DMS114 treated with DMSO at 0.1 percent for 48 hours (cell line): ENCODE measurements at regions not wholly inside any gene's neighbourhood (a gene's known extent, or its start where the extent isn't known, plus 50 kb on each side); places are given as distances from the start of the nearest gene placed in this dataset.
"Not testable (repeated sequence)": the region's sequence is repeated elsewhere in the genome, so short reads cannot be mapped to it uniquely, and the experiment has no call there.

Experiments used
- DNase-seq: peaks from one replicate; lab custom pipeline; 2025; ENCODE audit not compliant: unreplicated experiment; lab: John Stamatoyannopoulos, UW

DNA sequence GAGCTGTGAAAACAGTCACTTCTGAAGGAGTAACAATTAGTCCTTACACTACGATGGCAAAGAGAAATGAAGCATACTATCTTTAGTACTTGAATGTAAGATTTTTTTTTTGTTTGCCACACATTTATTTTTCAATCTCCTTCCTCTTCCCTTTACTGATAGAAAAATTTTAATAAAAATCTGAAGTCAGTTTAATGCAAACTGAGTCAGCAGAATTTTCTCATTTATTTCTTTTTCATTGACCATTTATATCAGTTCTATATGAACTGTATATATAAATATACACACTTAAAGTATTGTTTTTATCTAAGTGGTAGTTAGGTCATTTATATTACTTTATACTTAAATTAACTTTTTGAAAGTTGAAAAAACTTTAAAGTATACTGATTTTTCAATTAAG is 1009.1 kb upstream of the SPRY2 start:
- DNase-seq = no peak

DNA sequence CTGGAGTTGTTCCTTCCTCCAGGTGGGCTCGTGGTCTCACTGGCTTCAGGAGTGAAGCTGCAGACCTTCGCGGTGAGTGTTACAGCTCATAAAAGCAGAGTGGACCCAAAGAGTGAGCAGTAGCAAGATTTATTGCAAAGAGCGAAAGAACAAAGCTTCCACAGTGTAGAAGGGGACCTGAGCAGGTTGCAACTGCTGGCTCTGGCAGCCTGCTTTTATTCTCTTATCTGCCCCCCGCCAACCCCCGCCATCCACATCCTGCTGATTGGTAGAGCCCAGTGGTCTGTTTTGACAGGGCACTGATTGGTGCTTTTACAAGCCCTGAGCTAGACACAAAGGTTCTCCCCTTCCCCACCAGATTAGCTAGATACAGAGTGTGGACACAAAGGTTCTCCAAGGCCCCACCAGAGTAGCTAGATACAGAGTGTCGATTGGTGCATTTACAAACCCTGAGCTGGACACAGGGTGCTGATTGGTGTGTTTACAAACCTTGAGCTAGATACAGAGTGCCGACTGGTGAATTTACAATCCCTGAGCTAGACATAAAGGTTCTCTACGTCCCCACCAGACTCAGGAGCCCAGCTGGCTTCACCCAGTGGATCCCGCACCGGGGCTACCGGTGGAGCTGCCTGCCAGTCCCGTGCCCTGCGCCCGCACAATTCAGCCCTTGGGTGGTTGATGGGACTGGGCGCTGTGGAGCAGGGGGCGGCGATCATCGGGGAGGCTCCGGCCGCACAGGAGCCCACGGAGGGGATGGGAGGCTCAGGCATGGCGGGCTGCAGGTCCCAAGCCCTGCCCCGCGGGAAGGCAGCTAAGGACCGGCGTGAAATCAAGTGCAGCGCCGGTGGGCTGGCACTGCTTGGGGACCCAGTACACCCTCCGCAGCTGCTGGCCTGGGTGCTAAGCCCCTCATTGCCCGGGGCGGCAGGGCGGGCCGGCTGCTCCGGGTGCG is 999.5 kb upstream of the SPRY2 start:
- DNase-seq = not testable (repeated sequence)

DNA sequence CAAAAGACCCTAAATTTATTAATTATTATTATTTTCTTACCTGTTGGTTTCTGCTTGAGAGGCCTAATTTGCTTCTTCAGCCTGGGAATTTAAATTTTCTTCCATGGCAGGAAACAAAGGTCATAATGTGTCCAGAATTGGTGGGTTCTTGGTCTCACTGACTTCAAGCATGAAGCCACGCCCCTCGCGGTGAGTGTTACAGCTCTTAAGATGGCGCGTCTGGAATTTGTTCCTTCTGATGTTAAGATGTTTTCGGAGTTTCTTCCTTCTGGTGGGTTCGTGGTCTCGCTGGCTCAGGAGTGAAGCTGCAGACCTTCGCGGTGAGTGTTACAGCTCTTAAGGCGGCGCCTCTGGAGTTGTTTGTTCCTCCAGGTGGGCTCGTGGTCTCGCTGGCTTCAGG is 998.7 kb upstream of the SPRY2 start:
- DNase-seq = not testable (repeated sequence)

DNA sequence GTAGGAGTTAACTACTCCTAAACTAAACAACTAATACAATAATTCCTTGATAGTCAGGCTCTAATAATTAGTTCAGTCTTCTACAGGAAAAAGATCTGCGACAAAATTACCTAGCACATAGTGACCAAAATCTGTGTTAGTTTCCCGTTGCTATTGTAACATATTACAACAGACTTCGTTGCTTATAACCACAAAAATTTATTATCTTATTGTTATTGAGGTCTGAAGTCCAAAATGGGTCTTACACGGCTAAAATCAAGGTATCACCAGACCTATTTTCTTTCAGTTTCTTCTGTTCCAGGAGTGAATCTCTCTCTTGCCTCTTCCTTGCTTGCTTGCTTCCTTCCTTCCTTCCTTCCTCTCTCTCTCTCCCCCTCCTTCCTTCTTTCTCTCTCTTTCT is 993.6 kb upstream of the SPRY2 start:
- DNase-seq = no peak

DNA sequence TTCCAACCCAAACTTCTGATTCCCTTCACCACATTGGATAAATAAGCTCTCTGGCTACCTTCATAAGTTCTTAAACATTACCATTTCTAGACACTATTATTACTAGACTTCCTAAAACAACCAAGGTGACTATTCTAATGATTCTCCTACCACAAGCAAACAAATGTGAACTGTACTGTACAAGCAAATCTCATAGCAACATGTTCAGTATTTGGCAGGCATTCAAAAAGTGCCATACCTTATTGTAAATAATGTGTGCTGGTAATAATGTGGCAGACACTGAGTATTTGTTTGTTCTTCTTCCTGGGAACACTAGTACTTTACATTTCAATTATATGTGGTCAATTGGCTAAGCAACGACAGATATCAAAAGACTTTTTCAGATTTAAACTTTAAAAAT is 986.0 kb upstream of the SPRY2 start:
- no peak for DNase-seq

DNA sequence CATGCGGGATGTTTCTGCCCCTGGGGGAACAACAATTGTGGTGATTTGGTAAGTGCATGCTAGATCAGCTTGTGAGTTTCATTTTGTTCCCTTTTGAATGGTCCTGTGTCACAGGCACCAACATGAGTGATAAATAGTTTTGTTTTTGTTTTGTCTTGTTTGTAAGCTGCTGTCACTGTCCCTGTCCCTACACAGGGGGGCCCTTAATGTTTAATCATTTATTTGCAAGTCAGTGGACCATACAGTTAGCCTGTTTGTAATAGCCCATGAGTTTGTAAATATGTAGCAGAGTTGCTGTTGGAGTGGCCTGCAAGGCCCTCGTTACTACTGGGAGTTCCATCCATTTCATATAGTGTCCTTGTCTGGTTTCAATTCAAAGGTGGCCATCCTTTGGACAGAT is 979.6 kb upstream of the SPRY2 start:
- DNase-seq = no peak

DNA sequence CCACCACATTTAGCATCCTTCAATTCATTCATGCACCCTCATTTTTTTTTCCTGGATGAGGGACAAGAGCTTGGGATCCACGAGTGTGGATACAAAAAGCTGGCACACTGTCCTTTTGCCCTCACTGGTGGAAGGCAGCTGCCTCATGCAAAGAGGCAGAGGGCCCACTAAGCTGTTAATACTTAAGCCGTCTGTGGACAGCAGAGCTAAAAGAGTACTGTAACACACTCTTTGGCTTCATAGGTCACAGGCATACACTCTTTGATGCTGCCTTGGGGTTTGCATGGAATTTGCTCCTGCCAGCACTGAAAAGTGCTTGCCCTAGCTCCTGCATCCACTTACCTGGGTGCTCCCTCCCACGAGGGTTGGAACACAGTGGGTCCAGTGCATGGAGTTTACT is 978.4 kb upstream of the SPRY2 start:
- DNase-seq = no peak

DNA sequence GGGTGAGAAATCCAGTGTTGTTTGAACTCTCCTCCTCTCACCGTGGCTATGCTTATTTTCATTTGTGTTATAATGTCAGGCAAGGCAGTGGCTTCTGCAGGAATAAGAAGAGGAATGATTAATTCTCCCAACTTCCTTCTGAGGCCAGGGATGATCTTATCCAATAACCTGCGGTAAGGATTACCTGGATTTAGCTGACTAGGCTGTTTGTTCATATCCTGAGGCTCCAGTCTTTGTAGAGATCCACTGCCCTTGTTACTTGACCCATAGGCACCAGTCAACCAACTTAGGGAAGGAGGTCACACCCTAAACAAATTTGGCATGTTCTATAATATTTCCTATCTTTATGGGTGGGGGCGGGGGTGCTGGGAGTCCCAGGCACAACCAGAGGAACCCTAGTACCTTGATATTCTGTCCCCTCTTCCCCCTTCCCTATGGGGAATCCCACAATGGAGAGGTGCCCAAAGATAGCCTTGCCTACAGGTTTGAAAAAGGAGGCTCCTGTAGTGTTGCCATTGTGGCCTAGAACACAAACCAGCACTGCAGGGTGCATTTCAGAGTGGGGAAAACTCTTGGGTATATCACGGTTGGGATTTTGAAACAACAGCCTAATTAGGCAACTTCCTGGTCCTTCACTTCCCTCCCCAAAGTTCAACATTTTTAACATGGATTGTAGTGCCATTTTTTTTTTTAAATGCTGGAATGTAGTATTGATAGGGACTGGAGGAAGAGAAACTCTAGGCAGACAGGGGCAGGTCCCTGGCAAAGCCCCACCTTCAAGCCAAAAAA is 977.5 kb upstream of the SPRY2 start:
- DNase-seq = no peak

DNA sequence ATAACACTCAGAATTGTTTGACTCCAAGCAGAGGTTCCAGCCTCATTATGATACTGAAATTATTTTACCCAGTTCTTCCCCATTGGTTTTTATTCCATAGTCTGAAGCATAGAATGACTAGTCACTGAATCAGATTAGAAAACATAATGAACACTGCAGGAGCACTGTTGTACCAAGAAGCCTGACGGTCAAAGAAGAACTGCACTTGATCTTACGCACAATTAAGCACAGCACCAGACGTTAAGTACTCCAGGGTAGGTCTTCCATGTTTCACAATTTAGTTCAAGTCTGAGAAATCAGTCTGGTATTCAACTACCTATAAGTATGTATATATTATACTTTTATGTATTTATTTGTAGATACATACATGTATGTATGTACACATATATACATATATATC is 973.5 kb upstream of the SPRY2 start:
- no peak for DNase-seq

DNA sequence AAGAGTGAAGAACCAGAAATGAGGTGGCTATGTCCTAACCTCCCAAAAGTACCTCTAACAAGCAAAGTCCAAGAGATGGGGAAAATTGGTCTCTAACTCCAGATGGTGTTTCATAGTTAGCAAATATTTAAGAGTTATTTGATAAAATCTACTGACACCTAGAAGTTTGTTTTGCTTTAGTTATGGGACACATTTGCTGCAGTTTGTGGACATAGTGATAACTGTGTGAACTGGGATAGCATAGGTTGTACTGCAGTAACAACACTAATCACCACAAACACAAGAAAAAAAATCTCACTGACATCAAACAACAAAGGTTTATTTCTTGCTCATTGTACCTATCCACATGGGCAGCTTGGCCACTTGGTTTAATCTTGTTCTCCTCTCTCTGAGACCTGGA is 965.0 kb upstream of the SPRY2 start:
- no peak for DNase-seq

DNA sequence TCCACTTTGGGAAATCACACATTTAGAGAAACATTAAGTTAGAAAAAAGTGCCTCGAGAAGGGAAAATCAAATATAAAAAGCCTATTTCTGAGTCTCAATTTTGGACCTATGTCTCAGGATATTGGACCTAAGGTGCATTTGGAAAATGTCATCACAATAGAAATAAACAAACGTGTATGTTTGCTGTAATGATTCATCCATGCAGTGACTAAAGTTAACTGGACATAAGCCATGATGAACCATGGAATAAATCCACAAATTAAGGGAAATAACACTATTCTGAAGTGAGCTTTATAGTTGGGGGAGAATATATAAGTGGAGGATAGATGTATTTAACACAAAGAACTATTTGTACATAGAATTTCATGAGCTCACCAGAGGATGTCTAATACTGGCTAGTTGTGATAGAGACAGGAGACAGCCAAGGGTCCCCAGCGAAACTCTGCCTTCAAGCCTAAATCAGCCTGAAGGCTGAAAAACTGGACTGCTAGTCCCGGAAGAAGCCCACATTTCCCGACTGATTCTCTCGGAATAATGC is 963.3 kb upstream of the SPRY2 start:
- no peak for DNase-seq

DNA sequence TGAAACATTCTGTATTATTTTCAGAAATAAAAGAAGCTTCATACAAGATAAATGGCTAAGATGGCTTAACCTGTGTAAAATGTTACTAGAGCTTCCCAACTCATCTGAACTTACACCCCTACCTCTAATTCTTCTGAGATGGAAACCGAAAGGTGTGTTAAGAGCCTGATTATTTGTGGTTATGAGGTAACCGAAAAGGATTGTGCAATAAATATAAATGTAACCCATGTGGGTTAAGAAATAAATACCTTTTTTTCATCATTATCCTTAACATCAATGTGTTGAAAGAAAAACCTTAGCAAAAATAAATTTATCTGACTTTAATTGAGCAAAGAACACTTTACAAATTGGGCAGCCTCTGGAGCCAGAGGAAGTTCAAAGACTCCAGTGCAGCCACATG is 961.8 kb upstream of the SPRY2 start:
- no peak for DNase-seq

DNA sequence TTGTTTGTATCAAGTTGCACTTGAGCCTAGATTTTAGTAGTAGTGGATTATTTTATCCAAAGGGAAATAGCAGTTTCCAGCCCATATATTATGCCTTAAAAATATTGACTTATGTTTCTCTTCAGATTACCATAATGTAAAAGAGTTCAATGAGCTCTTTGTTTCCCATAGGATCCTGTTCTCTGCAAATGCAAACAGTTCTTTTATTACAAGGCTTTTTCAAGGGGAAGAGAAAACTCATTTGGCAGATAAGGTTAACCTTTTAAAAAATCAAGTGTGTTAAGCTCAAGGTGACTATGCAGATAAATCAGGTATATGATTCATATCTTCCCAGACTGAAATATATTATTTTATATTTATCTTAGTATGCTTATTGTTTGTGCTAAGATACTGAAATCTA is 961.2 kb upstream of the SPRY2 start:
- DNase-seq = no peak

DNA sequence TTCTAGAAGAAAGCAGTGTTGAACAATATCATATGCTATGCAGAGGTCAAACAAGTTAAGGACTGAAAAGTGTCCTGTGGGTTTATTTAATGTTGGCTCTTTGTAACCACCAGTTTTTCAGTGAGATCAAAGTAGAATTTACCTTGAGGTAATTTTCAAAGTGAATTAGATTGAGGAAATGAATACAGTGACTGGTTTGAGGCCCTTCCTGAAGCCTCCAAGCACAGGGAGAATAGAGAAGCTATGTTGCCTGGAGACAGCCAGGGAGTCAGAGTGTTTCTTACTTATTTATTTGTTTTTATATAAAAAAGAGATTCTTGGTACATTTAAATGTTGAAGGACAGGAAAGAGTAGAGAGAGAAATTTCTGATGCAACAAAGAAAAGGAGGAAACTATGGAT is 954.3 kb upstream of the SPRY2 start:
- DNase-seq = no peak

DNA sequence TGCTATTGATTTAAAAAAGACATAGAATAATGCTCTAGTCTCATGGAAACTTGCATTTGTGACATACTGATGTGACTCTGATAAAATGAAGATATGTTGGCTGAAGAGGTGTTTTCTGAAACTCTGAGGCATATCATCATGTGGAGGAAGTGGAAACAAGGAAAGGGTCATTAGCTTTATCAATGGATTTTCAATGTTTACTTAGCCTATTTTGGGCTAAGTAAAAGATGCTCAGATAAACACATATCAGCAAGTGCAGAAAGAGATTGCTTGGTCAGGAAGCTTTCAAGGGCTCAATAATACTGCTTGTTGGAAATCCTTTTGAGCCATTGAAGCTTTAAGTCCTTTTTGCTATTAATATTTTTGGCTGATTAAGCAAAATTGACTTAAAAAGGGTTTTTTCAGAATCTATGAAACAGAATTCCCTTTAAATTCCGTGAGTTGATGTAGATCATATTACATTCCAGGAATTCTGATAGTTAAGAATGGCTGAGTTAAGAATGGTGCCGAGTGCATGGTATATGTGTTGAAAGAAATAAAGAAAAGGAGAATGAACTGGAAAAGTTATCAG is 952.8 kb upstream of the SPRY2 start:
- no peak for DNase-seq

DNA sequence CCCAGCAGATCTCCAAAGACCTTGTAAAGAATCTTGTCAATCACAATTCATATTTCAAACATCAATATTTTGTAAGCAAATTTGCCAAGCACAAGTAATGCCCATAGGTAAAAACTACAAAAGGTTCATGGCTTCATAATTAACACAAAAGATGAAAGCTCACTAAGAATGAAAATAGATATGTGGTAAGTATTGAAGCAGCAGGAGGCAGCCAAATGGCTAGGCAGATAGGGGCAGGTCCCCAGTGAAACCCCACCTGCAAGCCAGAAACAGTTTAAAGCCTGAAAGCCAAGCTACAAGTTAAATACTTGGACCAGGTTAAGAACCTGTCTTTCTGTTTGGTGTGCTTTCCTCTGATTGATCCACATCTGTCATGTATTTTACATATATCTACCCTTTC is 942.6 kb upstream of the SPRY2 start:
- DNase-seq = no peak

DNA sequence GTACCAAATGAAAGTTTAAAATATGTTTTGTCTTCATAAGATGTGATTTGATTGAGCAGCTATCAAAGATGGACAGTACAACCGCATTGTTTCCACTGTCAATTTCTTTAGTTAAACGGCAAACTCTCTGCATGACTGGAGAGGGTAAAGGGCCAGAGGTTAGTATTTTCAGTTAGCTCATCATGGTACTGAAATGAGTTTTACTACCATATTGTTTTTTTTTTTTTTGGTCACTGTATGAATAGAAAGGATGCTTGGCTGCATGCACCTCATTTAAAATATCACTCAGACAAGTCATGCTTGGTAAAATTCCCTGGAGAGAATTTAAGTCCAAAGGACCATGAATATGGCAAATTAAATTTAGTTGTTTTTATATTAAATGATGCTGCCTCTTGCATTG is 942.1 kb upstream of the SPRY2 start:
- no peak for DNase-seq

DNA sequence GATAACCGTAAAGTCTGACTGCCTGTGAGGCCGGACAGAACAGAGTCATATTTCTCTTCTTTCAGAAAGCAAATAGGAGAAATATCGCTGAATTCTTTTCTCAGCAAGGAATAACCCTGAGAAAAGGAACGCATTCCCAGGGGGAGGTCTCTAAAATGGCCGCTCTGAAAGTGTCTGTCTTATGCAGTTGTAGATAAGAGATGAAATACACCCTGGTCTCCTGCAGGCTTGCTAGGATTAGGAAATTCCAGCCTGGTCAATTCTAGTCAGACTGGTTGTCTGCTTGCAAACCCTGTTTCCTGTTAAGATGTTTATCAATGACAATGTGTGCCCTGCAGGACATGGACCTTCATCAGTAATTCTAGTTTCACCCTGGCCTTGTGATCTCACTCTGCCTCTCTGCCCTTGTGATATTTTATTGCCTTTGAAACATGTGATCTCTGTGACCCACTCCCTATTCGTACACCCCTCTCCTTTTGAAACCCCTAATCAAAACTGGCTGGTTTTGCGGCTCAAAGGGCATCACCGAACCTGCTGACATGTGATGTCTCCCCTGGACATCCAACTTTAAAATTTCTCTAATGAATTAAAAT is 934.8 kb upstream of the SPRY2 start:
- DNase-seq = no peak

DNA sequence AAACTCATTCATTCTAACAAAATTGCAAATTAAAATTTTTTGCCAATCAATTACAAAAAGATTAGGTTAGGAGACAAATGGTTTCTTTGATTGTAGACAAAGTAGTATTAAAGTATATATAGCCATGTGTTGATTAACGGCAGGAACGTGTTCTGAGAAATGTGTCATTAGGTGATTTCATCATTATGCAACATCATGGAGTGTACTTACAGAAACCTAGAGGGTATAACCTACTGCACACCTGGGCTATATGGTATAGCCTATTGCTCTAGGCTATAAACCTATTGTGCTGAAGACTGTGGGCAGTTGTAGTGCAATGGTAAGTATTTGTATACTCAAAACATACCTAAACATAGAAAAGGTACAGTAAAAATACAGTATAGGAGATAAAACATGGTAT is 906.8 kb upstream of the SPRY2 start:
- DNase-seq = no peak

DNA sequence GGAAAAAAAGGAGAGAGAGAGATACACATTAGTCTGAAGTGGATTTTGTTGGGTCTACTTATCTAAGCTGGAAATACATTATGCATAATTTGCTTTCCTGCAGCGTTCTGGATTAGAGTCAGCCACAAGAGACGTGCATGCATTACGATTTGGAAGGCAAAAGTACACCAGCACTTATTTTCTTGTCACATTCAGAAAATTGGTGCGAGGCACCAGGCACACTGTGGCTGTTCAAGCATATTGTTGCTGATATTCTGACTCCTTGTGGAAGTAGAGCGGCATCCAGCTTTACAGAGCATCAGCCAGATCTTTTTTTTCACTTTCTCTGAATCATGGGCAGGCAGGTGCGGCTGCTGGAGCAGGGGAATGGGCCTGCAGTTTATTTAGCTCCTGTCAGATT is 905.6 kb upstream of the SPRY2 start:
- no peak for DNase-seq

DNA sequence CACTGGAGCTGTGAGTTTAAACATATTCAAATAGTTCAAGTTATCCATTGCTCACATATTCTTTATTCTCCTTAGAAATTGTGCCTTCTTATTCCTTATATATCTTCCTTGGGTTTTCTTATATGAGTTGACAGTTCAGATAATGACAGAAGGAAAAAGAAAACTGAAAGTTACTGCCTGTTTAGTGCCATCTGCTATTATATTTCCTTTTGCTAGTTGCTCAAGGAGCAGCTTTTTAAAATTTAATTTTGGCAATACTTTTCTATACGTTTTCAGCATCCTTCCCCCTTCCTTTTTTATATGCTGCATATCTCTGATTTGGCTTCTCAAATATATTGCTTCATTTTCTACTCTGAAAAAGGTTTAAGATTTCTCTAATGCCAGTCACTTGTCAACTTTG is 903.1 kb upstream of the SPRY2 start:
- no peak for DNase-seq
